ENCODE measurements at regions not wholly inside any gene's neighbourhood (a gene's known extent, or its start where the extent isn't known, plus 50 kb on each side); places are given as distances from the start of the nearest gene placed in this dataset.
"Not testable (repeated sequence)": the region's sequence is repeated elsewhere in the genome, so short reads cannot be mapped to it uniquely, and the experiment has no call there.

- not testable (repeated sequence) for TF ChIP-seq CTCF (IDR thresholded peaks at IDR 0.05; ENCODE audit: low read length); EZH2phosphoT487 (IDR thresholded peaks at IDR 0.05; ENCODE audit: low read length); EZH2 (optimal IDR thresholded peaks at IDR 0.05; ENCODE audit: low read depth, low read length)
Observed at GRCh38 chr3:125779276-125779675, 184.0 kb upstream of the OSBPL11 start.
